ENCODE measurements at regions not wholly inside any gene's neighbourhood (a gene's known extent, or its start where the extent isn't known, plus 50 kb on each side); places are given as distances from the start of the nearest gene placed in this dataset.

DNA sequence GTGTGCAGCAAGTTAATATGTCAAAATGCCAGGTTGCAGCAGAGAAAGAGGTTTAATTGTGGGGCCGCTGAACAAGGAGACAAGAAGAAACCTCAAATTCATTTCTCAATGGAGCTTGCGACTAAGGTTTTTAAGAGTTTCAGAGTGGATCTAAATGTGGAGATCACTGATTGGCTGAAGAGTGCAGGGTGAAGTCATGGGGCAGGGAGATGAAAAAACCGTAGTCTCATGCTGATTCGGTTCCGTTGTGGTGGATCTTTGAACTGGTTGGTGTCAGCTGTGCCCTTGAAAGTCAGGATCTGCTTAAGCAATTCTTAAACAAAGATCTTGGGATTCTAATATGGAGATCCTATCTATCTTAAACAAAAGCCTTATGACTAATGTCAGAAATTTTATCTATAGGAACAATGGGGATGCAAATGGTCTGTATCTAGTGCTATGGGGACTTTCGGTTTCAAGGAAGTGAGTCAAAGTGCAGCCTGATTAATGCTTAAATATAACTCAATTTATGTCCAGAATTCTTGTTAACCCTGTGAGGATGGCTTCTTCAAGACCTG lies 173.9 kb upstream of the CENPE start:
- Mint-ChIP-seq H3K27me3 (ENCODE audit: low read depth in 3 of 3) (peaks cover 0 to 1% (median 0%) of the 10 kb centered on the region in 3 donors), H3K36me3 (no peaks in the 10 kb centered on the region), H3K4me1 (no peaks in the 10 kb centered on the region), H3K9me3 (peaks cover 0 to 7% (median 3%) of the 10 kb centered on the region in 7 donors), H3K4me3 (no peak overlapping the region), H3K27ac (no peak overlapping the region)
- intact Hi-C loops (cut with micrococcal nuclease) = no loop called here
- no peaks in the 10 kb centered on the region for H3K4me1 ChIP-seq (ENCODE audit: control insufficient read depth in 1 of 2, insufficient read depth in 2 of 2, low read length in 2 of 2)
- no peaks in the 10 kb centered on the region for H3K36me3 ChIP-seq (replicated peaks in 1 of 2; ENCODE audit: control insufficient read depth in 1 of 2, insufficient read depth in 2 of 2, low read length in 2 of 2)
- H3K4me3 ChIP-seq (replicated peaks in 1 of 3; ENCODE audit: low read depth in 2 of 3, low read length in 3 of 3) = no peak overlapping the region
- H3K27ac ChIP-seq (ENCODE audit: low read depth in 1 of 2, low read length in 2 of 2) = no peak overlapping the region
- no peak for DNase-seq
- H3K4me2 ChIP-seq (replicated peaks; ENCODE audit: extremely low read depth, low read length, poor library complexity, severe bottlenecking) = no peak overlapping the region
- H3K9me3 ChIP-seq (replicated peaks in 1 of 2; ENCODE audit: control insufficient read depth in 1 of 2, insufficient read depth in 1 of 2, low read length in 2 of 2) = no peaks in the 10 kb centered on the region
- H3K79me2 ChIP-seq (ENCODE audit: insufficient read depth, low read length) = no peaks in the 10 kb centered on the region
- no peaks in the 10 kb centered on the region for H4K20me1 ChIP-seq (ENCODE audit: insufficient read depth, low read length)
- 95% methylated on average over 2 of the region's 6 CpGs for WGBS (ENCODE audit: insufficient coverage)
- H3K27me3 ChIP-seq (ENCODE audit: control insufficient read depth in 2 of 2, insufficient read depth in 2 of 2, low read length in 2 of 2) = no peaks in the 10 kb centered on the region
- no peak for TF ChIP-seq CTCF (IDR thresholded peaks at IDR 0.05)
- no peak overlapping the region for H2AFZ ChIP-seq (ENCODE audit: insufficient read depth, low read depth, low read length, poor library complexity, severe bottlenecking)
- H3K9ac ChIP-seq (ENCODE audit: insufficient read depth, low read length, poor library complexity, severe bottlenecking) = no peak overlapping the region

DNA sequence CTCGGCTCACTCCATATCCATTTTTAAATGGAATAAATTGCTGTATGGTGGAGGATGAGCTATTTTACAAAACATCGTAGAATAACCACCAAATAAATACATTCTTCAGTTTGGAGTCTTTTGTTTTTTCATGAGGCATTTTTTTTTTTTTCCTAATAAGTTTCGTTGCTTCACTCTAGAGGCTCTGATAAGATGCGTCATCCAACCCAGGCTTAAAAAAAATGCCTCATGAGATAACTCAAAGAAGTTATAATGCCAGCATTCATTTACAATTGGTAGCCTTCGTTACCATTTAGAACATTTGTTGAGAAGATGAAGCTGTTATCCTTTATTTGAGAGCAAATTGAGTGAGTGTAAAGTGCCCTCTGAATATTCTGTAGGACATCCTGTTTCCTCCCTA lies 172.2 kb upstream of the CENPE start:
- no peak for TF ChIP-seq CTCF (IDR thresholded peaks at IDR 0.05)
- Histone ChIP-seq H3K9me3 (replicated peaks in 1 of 2; ENCODE audit: control insufficient read depth in 1 of 2, insufficient read depth in 1 of 2, low read length in 2 of 2) (no peaks in the 10 kb centered on the region), H3K9ac (ENCODE audit: insufficient read depth, low read length, poor library complexity, severe bottlenecking) (no peak overlapping the region), H4K20me1 (ENCODE audit: insufficient read depth, low read length) (no peaks in the 10 kb centered on the region), H3K36me3 (replicated peaks in 1 of 2; ENCODE audit: control insufficient read depth in 1 of 2, insufficient read depth in 2 of 2, low read length in 2 of 2) (no peaks in the 10 kb centered on the region), H3K27me3 (ENCODE audit: control insufficient read depth in 2 of 2, insufficient read depth in 2 of 2, low read length in 2 of 2) (no peaks in the 10 kb centered on the region), H3K4me1 (ENCODE audit: control insufficient read depth in 1 of 2, insufficient read depth in 2 of 2, low read length in 2 of 2) (no peaks in the 10 kb centered on the region), H2AFZ (ENCODE audit: insufficient read depth, low read depth, low read length, poor library complexity, severe bottlenecking) (no peak overlapping the region), H3K27ac (ENCODE audit: low read depth in 1 of 2, low read length in 2 of 2) (no peak overlapping the region), H3K79me2 (ENCODE audit: insufficient read depth, low read length) (no peaks in the 10 kb centered on the region), H3K4me3 (replicated peaks in 1 of 3; ENCODE audit: low read depth in 2 of 3, low read length in 3 of 3) (no peak overlapping the region), H3K4me2 (replicated peaks; ENCODE audit: extremely low read depth, low read length, poor library complexity, severe bottlenecking) (no peak overlapping the region)
- no peak overlapping the region for H3K4me3 Mint-ChIP-seq
- H3K27me3 Mint-ChIP-seq (ENCODE audit: low read depth in 3 of 3) = no peaks in the 10 kb centered on the region
- H3K4me1 Mint-ChIP-seq = no peaks in the 10 kb centered on the region
- no CpG with 5 or more reads among the region's 5 CpGs for WGBS (ENCODE audit: insufficient coverage)
- peaks cover 0 to 9% (median 0%) of the 10 kb centered on the region in 7 donors for H3K9me3 Mint-ChIP-seq
- DNase-seq = no peak
- intact Hi-C loops (cut with micrococcal nuclease) = no loop called here
- no peaks in the 10 kb centered on the region for H3K36me3 Mint-ChIP-seq
- H3K27ac Mint-ChIP-seq = no peak overlapping the region
